ENCODE measurements at regions not wholly inside any gene's neighbourhood (a gene's known extent, or its start where the extent isn't known, plus 50 kb on each side); places are given as distances from the start of the nearest gene placed in this dataset.

GRCh38 chr3:174755833-174756829, 103.0 kb upstream of the NAALADL2 start:
- no peak overlapping the region for H3K4me3 ChIP-seq (ENCODE audit: low read length)
- no peak for DNase-seq (ENCODE audit: low read depth)
- TF ChIP-seq CTCF (conservative IDR thresholded peaks at IDR 0.05; ENCODE audit: low read depth, low read length) = no peak

GRCh38 chr3:174758943-174759342, 100.2 kb upstream of the NAALADL2 start:
- DNase-seq (ENCODE audit: low read depth) = no peak
- TF ChIP-seq CTCF (conservative IDR thresholded peaks at IDR 0.05; ENCODE audit: low read depth, low read length) = no peak
- no peak overlapping the region for H3K4me3 ChIP-seq (ENCODE audit: low read length)

GRCh38 chr3:174767406-174767805, 91.7 kb upstream of the NAALADL2 start:
- no peak overlapping the region for H3K4me3 ChIP-seq (ENCODE audit: low read length)
- no peak for TF ChIP-seq CTCF (conservative IDR thresholded peaks at IDR 0.05; ENCODE audit: low read depth, low read length)
- no peak for DNase-seq (ENCODE audit: low read depth)

DNA sequence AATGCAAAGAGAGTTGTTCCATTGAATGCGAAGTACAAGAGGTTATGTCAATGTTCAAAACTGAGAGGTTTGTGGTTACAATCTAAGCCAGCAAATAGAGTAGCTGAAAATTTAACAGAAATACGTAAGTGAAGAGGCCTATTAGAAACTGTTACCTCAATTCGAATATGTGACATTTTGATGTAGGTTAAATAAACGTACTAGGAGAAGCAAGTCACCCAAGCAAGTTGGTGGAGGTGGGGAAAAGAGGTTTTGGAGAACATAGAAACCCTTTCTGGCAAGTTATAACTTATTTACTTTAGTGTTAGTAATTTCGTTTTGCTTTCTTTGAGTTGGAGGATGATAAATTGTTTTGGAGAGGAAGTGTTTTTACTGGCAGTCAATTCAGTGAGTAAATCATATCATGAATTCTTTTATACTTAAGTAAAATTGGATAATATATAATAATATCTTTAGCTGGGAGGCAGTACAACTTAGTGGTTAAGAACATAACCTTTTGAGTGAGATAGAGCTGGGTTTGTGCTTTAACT, 91.2 kb upstream of the NAALADL2 start:
- DNase-seq (ENCODE audit: low read depth) = no peak
- TF ChIP-seq CTCF (conservative IDR thresholded peaks at IDR 0.05; ENCODE audit: low read depth, low read length) = no peak
- no peak overlapping the region for H3K4me3 ChIP-seq (ENCODE audit: low read length)

GRCh38 chr3:174769171-174769570, 90.0 kb upstream of the NAALADL2 start:
- no peak overlapping the region for H3K4me3 ChIP-seq (ENCODE audit: low read length)
- TF ChIP-seq CTCF (conservative IDR thresholded peaks at IDR 0.05; ENCODE audit: low read depth, low read length) = no peak
- no peak for DNase-seq (ENCODE audit: low read depth)

GRCh38 chr3:174775603-174776002, 83.5 kb upstream of the NAALADL2 start:
- DNase-seq (ENCODE audit: low read depth) = no peak
- H3K4me3 ChIP-seq (ENCODE audit: low read length) = no peak overlapping the region
- TF ChIP-seq CTCF (conservative IDR thresholded peaks at IDR 0.05; ENCODE audit: low read depth, low read length) = no peak

DNA sequence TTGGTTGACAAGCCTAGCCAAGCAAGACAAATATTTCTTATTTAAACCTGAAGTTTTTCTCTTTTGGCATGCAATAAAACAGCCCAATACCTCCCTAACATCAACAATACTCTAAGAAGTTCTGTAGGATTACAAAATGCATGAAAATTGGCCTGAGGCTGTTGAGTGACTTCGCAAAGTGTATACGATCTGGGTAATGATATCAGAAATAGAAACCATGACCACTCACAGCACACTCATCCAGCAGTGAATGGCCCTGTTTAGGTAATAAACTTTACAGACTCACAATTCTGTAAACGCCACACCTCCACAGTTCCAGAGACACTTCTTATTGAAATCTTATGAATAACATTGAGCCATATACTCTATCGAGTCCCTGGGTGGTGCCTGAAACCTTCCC, 83.0 kb upstream of the NAALADL2 start:
- H3K4me3 ChIP-seq (ENCODE audit: low read length) = no peak overlapping the region
- no peak for TF ChIP-seq CTCF (conservative IDR thresholded peaks at IDR 0.05; ENCODE audit: low read depth, low read length)
- no peak for DNase-seq (ENCODE audit: low read depth)

Measured in retinal pigment epithelial cell (primary cell).